H9 (cell line): ENCODE measurements at regions not wholly inside any gene's neighbourhood (a gene's known extent, or its start where the extent isn't known, plus 50 kb on each side); places are given as distances from the start of the nearest gene placed in this dataset.

Experiments used
- DNase-seq: peaks from one replicate; pipeline ENCODE4 v3.0.0-alpha.2; 2017
- H2AFZ ChIP-seq: one replicate; pipeline ENCODE4 v1.6.1; 2013; ENCODE audit warnings: mild to moderate bottlenecking, low read length, control low read depth, moderate library complexity
- H2AK5ac ChIP-seq: 2 replicates; pipeline ENCODE4 v1.6.1; 2013; ENCODE audit warnings: low read length, control low read depth, mixed read lengths; ENCODE audit not compliant: insufficient read length
- H2BK120ac ChIP-seq: one replicate; pipeline ENCODE4 v1.6.1; 2013; ENCODE audit warnings: low read depth, mild to moderate bottlenecking, low read length, control low read depth, inconsistent platforms; ENCODE audit not compliant: poor library complexity, severe bottlenecking
- H2BK12ac ChIP-seq: 2 replicates; pipeline ENCODE4 v1.6.1; 2013; ENCODE audit warnings: low read length, control low read depth, mixed read lengths, low read depth; ENCODE audit not compliant: insufficient read length
- H2BK15ac ChIP-seq: 2 replicates; pipeline ENCODE4 v1.6.1; 2013; ENCODE audit warnings: low read depth, low read length, control low read depth
- H2BK20ac ChIP-seq: one replicate; pipeline ENCODE4 v1.6.1; 2013; ENCODE audit warnings: low read depth, mild to moderate bottlenecking, low read length, control low read depth, inconsistent platforms; ENCODE audit not compliant: poor library complexity, severe bottlenecking
- H2BK5ac ChIP-seq: 2 replicates; pipeline ENCODE4 v1.6.1; 2013; ENCODE audit warnings: low read length, control low read depth, mixed read lengths; ENCODE audit not compliant: insufficient read length
- H3K14ac ChIP-seq: 2 replicates; pipeline ENCODE4 v1.6.1; 2013; ENCODE audit warnings: low read length, control low read depth; ENCODE audit not compliant: insufficient read depth
- H3K18ac ChIP-seq: 2 replicates; pipeline ENCODE4 v1.6.1; 2013; ENCODE audit warnings: low read depth, mild to moderate bottlenecking, mixed read lengths, low read length, control low read depth; ENCODE audit not compliant: insufficient read length
- H3K23ac ChIP-seq: 2 replicates; pipeline ENCODE4 v1.6.1; 2013; ENCODE audit warnings: low read length, control low read depth, mixed read lengths, low read depth; ENCODE audit not compliant: insufficient read length
- H3K23me2 ChIP-seq: 2 replicates; pipeline ENCODE4 v1.6.1; 2013; ENCODE audit warnings: low read depth, mild to moderate bottlenecking, mixed read lengths, low read length, control low read depth; ENCODE audit not compliant: insufficient read length, poor library complexity, severe bottlenecking
- H3K27ac ChIP-seq: 2 replicates; pipeline ENCODE4 v1.5.1; 2013; ENCODE audit warnings: low read length, control low read depth, mixed read lengths, low read depth; ENCODE audit not compliant: insufficient read length
- H3K27me3 ChIP-seq: 2 replicates; pipeline ENCODE4 v1.6.1; 2013; ENCODE audit warnings: low read length, control low read depth, inconsistent platforms; ENCODE audit not compliant: insufficient read depth
- H3K4ac ChIP-seq: 2 replicates; pipeline ENCODE4 v1.6.1; 2013; ENCODE audit warnings: low read depth, mild to moderate bottlenecking, control low read depth, inconsistent platforms, low read length, moderate library complexity
- H3K4me1 ChIP-seq: 2 replicates; pipeline ENCODE4 v1.6.1; 2013; ENCODE audit warnings: low read length, control low read depth, inconsistent platforms; ENCODE audit not compliant: insufficient read depth
- H3K4me2 ChIP-seq: 2 replicates; pipeline ENCODE4 v1.6.1; 2013; ENCODE audit warnings: low read length, control low read depth, mixed read lengths; ENCODE audit not compliant: insufficient read length, insufficient read depth
- H3K56ac ChIP-seq: 2 replicates; pipeline ENCODE4 v1.6.1; 2013; ENCODE audit warnings: low read depth, mild to moderate bottlenecking, mixed read lengths, low read length, control low read depth; ENCODE audit not compliant: insufficient read length
- H3K79me1 ChIP-seq: 2 replicates; pipeline ENCODE4 v1.6.1; 2013; ENCODE audit warnings: low read depth, mild to moderate bottlenecking, moderate library complexity, low read length, control low read depth, inconsistent platforms; ENCODE audit not compliant: insufficient read depth, poor library complexity, severe bottlenecking
- H3K79me2 ChIP-seq: 2 replicates; pipeline ENCODE4 v1.6.1; 2013; ENCODE audit warnings: low read length, control low read depth, inconsistent platforms; ENCODE audit not compliant: insufficient read depth
- H3K9ac ChIP-seq: 2 replicates; pipeline ENCODE4 v1.6.1; 2013; ENCODE audit warnings: low read length, control low read depth, mixed read lengths; ENCODE audit not compliant: insufficient read length; ENCODE audit errors: extremely low read depth
- H3K9me3 ChIP-seq: one replicate; pipeline ENCODE4 v1.6.1; 2013; ENCODE audit warnings: low read depth, low read length, inconsistent platforms; ENCODE audit not compliant: control insufficient read depth
- H3T11ph ChIP-seq: one replicate; pipeline ENCODE4 v1.6.1; 2013; ENCODE audit warnings: mild to moderate bottlenecking, low read length, control low read depth, inconsistent platforms
- H4K20me1 ChIP-seq: one replicate; pipeline ENCODE4 v1.6.1; 2013; ENCODE audit not compliant: control insufficient read depth, insufficient read length, insufficient read depth
- H4K5ac ChIP-seq: 2 replicates; pipeline ENCODE4 v1.6.1; 2013; ENCODE audit warnings: low read depth, mild to moderate bottlenecking, mixed read lengths, low read length, control low read depth; ENCODE audit not compliant: insufficient read length
- H4K8ac ChIP-seq: replicated peaks from 2 replicates; pipeline ENCODE4 v1.6.1; 2013; ENCODE audit warnings: low read length, control low read depth, mixed read lengths, low read depth; ENCODE audit not compliant: insufficient read length
- H4K91ac ChIP-seq: 2 replicates; pipeline ENCODE4 v1.6.1; 2013; ENCODE audit warnings: low read depth, mild to moderate bottlenecking, moderate library complexity, mixed read lengths, low read length, control low read depth; ENCODE audit not compliant: insufficient read length
- H3K27ac Mint-ChIP-seq, 3 experiments: 2 replicates in 2 of 3; 3 replicates in 1 of 3; pipeline ENCODE4 v1.8.0; 2020 to 2021; ENCODE audit warnings: mixed read lengths in 3 of 3, mild to moderate bottlenecking in 1 of 3, moderate library complexity in 1 of 3
- H3K27me3 Mint-ChIP-seq: 2 replicates; pipeline ENCODE4 v1.8.0; 2021; ENCODE audit warnings: low read depth, mild to moderate bottlenecking, moderate library complexity, mixed read lengths
- H3K36me3 Mint-ChIP-seq, 3 experiments: 2 replicates in 2 of 3; 3 replicates in 1 of 3; pipeline ENCODE4 v1.8.0; 2020 to 2021; ENCODE audit warnings: low read depth in 3 of 3, mixed read lengths in 3 of 3; ENCODE audit not compliant: insufficient read depth in 1 of 3
- H3K4me1 Mint-ChIP-seq, 2 experiments: 2 replicates each; pipeline ENCODE4 v1.8.0; 2020; ENCODE audit warnings: mixed read lengths in 2 of 2
- H3K4me3 Mint-ChIP-seq, 2 experiments: 2 replicates in 1 of 2; 3 replicates in 1 of 2; pipeline ENCODE4 v1.8.0; 2020 to 2021; ENCODE audit warnings: mild to moderate bottlenecking in 2 of 2, mixed read lengths in 2 of 2, moderate library complexity in 1 of 2
- H3K9me3 Mint-ChIP-seq, 2 experiments: 2 replicates in 1 of 2; 3 replicates in 1 of 2; pipeline ENCODE4 v1.8.0; 2020; ENCODE audit warnings: mild to moderate bottlenecking in 2 of 2, mixed read lengths in 2 of 2, moderate library complexity in 1 of 2
- CTCF ChIP-seq: fragments of 200-600 bp; sonication (generic); conservative IDR thresholded peaks from 3 replicates; pipeline ENCODE4 v1.8.0; 2021; ENCODE audit warnings: antibody characterized with exemption, mild to moderate bottlenecking
- WGBS: extraction: QIAGEN DNeasy Blood & Tissue Kit; methylation state at CpG from one replicate; pipeline ENCODE4 v1.1.7; 2013; ENCODE audit warnings: missing lambda C conversion rate, low lambda C conversion rate, mixed read lengths; ENCODE audit not compliant: insufficient read length; ENCODE audit errors: extremely low coverage; 5-methylcytosine and 5-hydroxymethylcytosine counted together

- H2BK5ac ChIP-seq, result no peak overlapping the region
- H2BK120ac ChIP-seq, result no peak overlapping the region
- no peak overlapping the region for H3K18ac ChIP-seq
- no peak overlapping the region for H3K27ac ChIP-seq
- no peak overlapping the region for H4K91ac ChIP-seq
- no peak overlapping the region for H3K4ac ChIP-seq
- no peaks in the 10 kb centered on the region for H3K79me2 ChIP-seq
- H4K8ac ChIP-seq, result no peak overlapping the region
- H4K20me1 ChIP-seq, result no peaks in the 10 kb centered on the region
- H2AFZ ChIP-seq, result no peak overlapping the region
- H2BK20ac ChIP-seq, result no peak overlapping the region
- no peak overlapping the region; a peak in 1 of 7 replicates for H3K27ac Mint-ChIP-seq
- H2AK5ac ChIP-seq, result no peak overlapping the region
- no peaks in the 10 kb centered on the region for H3K79me1 ChIP-seq
- H3K4me3 Mint-ChIP-seq, result no peak overlapping the region
- H4K5ac ChIP-seq, result no peak overlapping the region
- H3K23me2 ChIP-seq, result no peaks in the 10 kb centered on the region
- no peak overlapping the region for H3K14ac ChIP-seq
- no peak overlapping the region for H3K9ac ChIP-seq
- DNase-seq, result no peak
- no peak overlapping the region for H3T11ph ChIP-seq
- no peak overlapping the region for H2BK12ac ChIP-seq
- no peak overlapping the region for H2BK15ac ChIP-seq
- H3K9me3 Mint-ChIP-seq, result peaks cover 0 to 2% of the 10 kb centered on the region in 2 experiments; a peak in 3 of 5 replicates
- no peaks in the 10 kb centered on the region for H3K4me1 ChIP-seq
- H3K56ac ChIP-seq, result no peak overlapping the region
- no peak for TF ChIP-seq CTCF
- H3K4me2 ChIP-seq, result no peak overlapping the region
- peaks cover 16% of the 10 kb centered on the region for H3K27me3 Mint-ChIP-seq
- H3K27me3 ChIP-seq, result no peaks in the 10 kb centered on the region
- no peaks in the 10 kb centered on the region for H3K4me1 Mint-ChIP-seq
- no peak overlapping the region for H3K23ac ChIP-seq
- no peaks in the 10 kb centered on the region for H3K9me3 ChIP-seq
- WGBS, result no CpG with 5 or more reads among the region's 3 CpGs
- H3K36me3 Mint-ChIP-seq, result 0 out of 7 replicates have a peak, but pooled peaks cover 0 to 1% (median 0%) of the 10 kb centered on the region in 3 experiments
Measured at GRCh38 chr12:110972866-110973265, 52.5 kb upstream of the MYL2 start.
